ENCODE measurements at regions not wholly inside any gene's neighbourhood (a gene's known extent, or its start where the extent isn't known, plus 50 kb on each side); places are given as distances from the start of the nearest gene placed in this dataset.

GRCh38 chr6:26312501-26313397 is 52.2 kb upstream of the BTN3A2 start:
- DNase-seq (ENCODE audit: low read depth) = peak; percentile 78

Measured in activated T-cell treated with anti-CD3 and anti-CD28 coated beads for 48 hours (primary cell).